ENCODE measurements at regions not wholly inside any gene's neighbourhood (a gene's known extent, or its start where the extent isn't known, plus 50 kb on each side); places are given as distances from the start of the nearest gene placed in this dataset.
A peak's percentile ranks its signal among the peaks of the same experiment; 100 is the strongest.
"Not testable (repeated sequence)": the region's sequence is repeated elsewhere in the genome, so short reads cannot be mapped to it uniquely, and the experiment has no call there.

GRCh38 chr12:97886511-97887176 lies 424.0 kb downstream of the RMST start:
- no CpG with 5 or more reads among the region's 4 CpGs for WGBS (ENCODE audit: insufficient coverage)
- Histone ChIP-seq H3K36me3 (ENCODE audit: control insufficient read depth, insufficient read depth, low read length) (no peaks in the 10 kb centered on the region), H3K4me1 (ENCODE audit: control insufficient read depth, insufficient read depth, low read length) (no peaks in the 10 kb centered on the region), H3K4me3 (ENCODE audit: low read depth, low read length) (no peak overlapping the region), H3K9me3 (ENCODE audit: control insufficient read depth, insufficient read depth, low read length) (no peaks in the 10 kb centered on the region), H3K27ac (ENCODE audit: low read depth, low read length) (no peak overlapping the region), H3K27me3 (ENCODE audit: control insufficient read depth, insufficient read depth, low read length) (no peaks in the 10 kb centered on the region)
- DNase-seq (ENCODE audit: low read depth in 4 of 6, low spot score in 6 of 6), result peak in 1 of 6 donors; percentile 90

- WGBS (ENCODE audit: insufficient coverage), result 34% methylated on average over 4 of the region's 6 CpGs
- H3K36me3 ChIP-seq (ENCODE audit: control insufficient read depth, insufficient read depth, low read length); H3K27ac ChIP-seq (ENCODE audit: low read depth, low read length); H3K4me3 ChIP-seq (ENCODE audit: low read depth, low read length); H3K4me1 ChIP-seq (ENCODE audit: control insufficient read depth, insufficient read depth, low read length); H3K9me3 ChIP-seq (ENCODE audit: control insufficient read depth, insufficient read depth, low read length); H3K27me3 ChIP-seq (ENCODE audit: control insufficient read depth, insufficient read depth, low read length); DNase-seq (ENCODE audit: low read depth in 4 of 6, low spot score in 6 of 6): not testable (repeated sequence)
These were observed 435.3 kb downstream of the RMST start for GRCh38 chr12:97897881-97898280.

GRCh38 chr12:97899529-97899928 lies 436.9 kb downstream of the RMST start:
- Histone ChIP-seq H3K27ac (ENCODE audit: low read depth, low read length) (no peak overlapping the region), H3K9me3 (ENCODE audit: control insufficient read depth, insufficient read depth, low read length) (no peaks in the 10 kb centered on the region), H3K27me3 (ENCODE audit: control insufficient read depth, insufficient read depth, low read length) (no peaks in the 10 kb centered on the region), H3K4me3 (ENCODE audit: low read depth, low read length) (no peak overlapping the region), H3K4me1 (ENCODE audit: control insufficient read depth, insufficient read depth, low read length) (no peaks in the 10 kb centered on the region), H3K36me3 (ENCODE audit: control insufficient read depth, insufficient read depth, low read length) (no peaks in the 10 kb centered on the region)
- no peak for DNase-seq (ENCODE audit: low read depth in 4 of 6, low spot score in 6 of 6)

GRCh38 chr12:97899956-97900355 lies 437.4 kb downstream of the RMST start:
- WGBS (ENCODE audit: insufficient coverage), result no CpG with 5 or more reads among the region's 1 CpG

GRCh38 chr12:97903356-97903755 lies 440.8 kb downstream of the RMST start:
- WGBS (ENCODE audit: insufficient coverage), result no CpG with 5 or more reads among the region's 4 CpGs
- Histone ChIP-seq H3K36me3 (ENCODE audit: control insufficient read depth, insufficient read depth, low read length) (no peaks in the 10 kb centered on the region), H3K4me1 (ENCODE audit: control insufficient read depth, insufficient read depth, low read length) (no peaks in the 10 kb centered on the region), H3K27me3 (ENCODE audit: control insufficient read depth, insufficient read depth, low read length) (no peaks in the 10 kb centered on the region), H3K4me3 (ENCODE audit: low read depth, low read length) (no peak overlapping the region), H3K9me3 (ENCODE audit: control insufficient read depth, insufficient read depth, low read length) (no peaks in the 10 kb centered on the region), H3K27ac (ENCODE audit: low read depth, low read length) (no peak overlapping the region)
- DNase-seq (ENCODE audit: low read depth in 4 of 6, low spot score in 6 of 6), result no peak

More at GRCh38 chr12:97899956-97900355, 437.4 kb downstream of the RMST start:
- Histone ChIP-seq H3K9me3 (ENCODE audit: control insufficient read depth, insufficient read depth, low read length) (no peaks in the 10 kb centered on the region), H3K27me3 (ENCODE audit: control insufficient read depth, insufficient read depth, low read length) (no peaks in the 10 kb centered on the region), H3K36me3 (ENCODE audit: control insufficient read depth, insufficient read depth, low read length) (no peaks in the 10 kb centered on the region), H3K4me3 (ENCODE audit: low read depth, low read length) (no peak overlapping the region), H3K4me1 (ENCODE audit: control insufficient read depth, insufficient read depth, low read length) (no peaks in the 10 kb centered on the region), H3K27ac (ENCODE audit: low read depth, low read length) (no peak overlapping the region)
- DNase-seq (ENCODE audit: low read depth in 4 of 6, low spot score in 6 of 6), result no peak

GRCh38 chr12:97907504-97907903 lies 444.9 kb downstream of the RMST start:
- no peaks in the 10 kb centered on the region for H3K4me1 ChIP-seq (ENCODE audit: control insufficient read depth, insufficient read depth, low read length)
- DNase-seq (ENCODE audit: low read depth in 4 of 6, low spot score in 6 of 6), result no peak
- H3K4me3 ChIP-seq (ENCODE audit: low read depth, low read length), result no peak overlapping the region
- H3K27ac ChIP-seq (ENCODE audit: low read depth, low read length), result no peak overlapping the region
- no peaks in the 10 kb centered on the region for H3K36me3 ChIP-seq (ENCODE audit: control insufficient read depth, insufficient read depth, low read length)
- H3K27me3 ChIP-seq (ENCODE audit: control insufficient read depth, insufficient read depth, low read length), result no peaks in the 10 kb centered on the region
- no peaks in the 10 kb centered on the region for H3K9me3 ChIP-seq (ENCODE audit: control insufficient read depth, insufficient read depth, low read length)

- no peaks in the 10 kb centered on the region for H3K36me3 ChIP-seq (ENCODE audit: control insufficient read depth, insufficient read depth, low read length)
- no peaks in the 10 kb centered on the region for H3K9me3 ChIP-seq (ENCODE audit: control insufficient read depth, insufficient read depth, low read length)
- no peak overlapping the region for H3K27ac ChIP-seq (ENCODE audit: low read depth, low read length)
- H3K4me1 ChIP-seq (ENCODE audit: control insufficient read depth, insufficient read depth, low read length), result no peaks in the 10 kb centered on the region
- no peak for DNase-seq (ENCODE audit: low read depth in 4 of 6, low spot score in 6 of 6)
- no peaks in the 10 kb centered on the region for H3K27me3 ChIP-seq (ENCODE audit: control insufficient read depth, insufficient read depth, low read length)
- no peak overlapping the region for H3K4me3 ChIP-seq (ENCODE audit: low read depth, low read length)
- WGBS (ENCODE audit: insufficient coverage), result 100% methylated on average over 1 of the region's 3 CpGs
These were observed 448.0 kb downstream of the RMST start for GRCh38 chr12:97910559-97910958.

- 84% methylated on average over 2 of the region's 2 CpGs for WGBS (ENCODE audit: insufficient coverage)
- no peak overlapping the region for H3K4me3 ChIP-seq (ENCODE audit: low read depth, low read length)
- H3K4me1 ChIP-seq (ENCODE audit: control insufficient read depth, insufficient read depth, low read length), result no peaks in the 10 kb centered on the region
- no peak for DNase-seq (ENCODE audit: low read depth in 4 of 6, low spot score in 6 of 6)
- no peaks in the 10 kb centered on the region for H3K27me3 ChIP-seq (ENCODE audit: control insufficient read depth, insufficient read depth, low read length)
- H3K9me3 ChIP-seq (ENCODE audit: control insufficient read depth, insufficient read depth, low read length), result no peaks in the 10 kb centered on the region
- no peak overlapping the region for H3K27ac ChIP-seq (ENCODE audit: low read depth, low read length)
- no peaks in the 10 kb centered on the region for H3K36me3 ChIP-seq (ENCODE audit: control insufficient read depth, insufficient read depth, low read length)
These were observed 450.3 kb downstream of the RMST start for GRCh38 chr12:97912943-97913342.

- no peaks in the 10 kb centered on the region for H3K9me3 ChIP-seq (ENCODE audit: control insufficient read depth, insufficient read depth, low read length)
- no peak overlapping the region for H3K27ac ChIP-seq (ENCODE audit: low read depth, low read length)
- 73% methylated on average over 1 of the region's 1 CpG for WGBS (ENCODE audit: insufficient coverage)
- H3K27me3 ChIP-seq (ENCODE audit: control insufficient read depth, insufficient read depth, low read length), result no peaks in the 10 kb centered on the region
- no peaks in the 10 kb centered on the region for H3K36me3 ChIP-seq (ENCODE audit: control insufficient read depth, insufficient read depth, low read length)
- no peaks in the 10 kb centered on the region for H3K4me1 ChIP-seq (ENCODE audit: control insufficient read depth, insufficient read depth, low read length)
- no peak overlapping the region for H3K4me3 ChIP-seq (ENCODE audit: low read depth, low read length)
- no peak for DNase-seq (ENCODE audit: low read depth in 4 of 6, low spot score in 6 of 6)
These were observed 459.5 kb downstream of the RMST start for GRCh38 chr12:97921979-97922722.

GRCh38 chr12:97923546-97923945 lies 460.9 kb downstream of the RMST start:
- Histone ChIP-seq H3K4me1 (ENCODE audit: control insufficient read depth, insufficient read depth, low read length) (no peaks in the 10 kb centered on the region), H3K9me3 (ENCODE audit: control insufficient read depth, insufficient read depth, low read length) (no peaks in the 10 kb centered on the region), H3K36me3 (ENCODE audit: control insufficient read depth, insufficient read depth, low read length) (no peaks in the 10 kb centered on the region), H3K27ac (ENCODE audit: low read depth, low read length) (no peak overlapping the region), H3K27me3 (ENCODE audit: control insufficient read depth, insufficient read depth, low read length) (no peaks in the 10 kb centered on the region), H3K4me3 (ENCODE audit: low read depth, low read length) (no peak overlapping the region)
- WGBS (ENCODE audit: insufficient coverage), result 67% methylated on average over 1 of the region's 2 CpGs
- no peak for DNase-seq (ENCODE audit: low read depth in 4 of 6, low spot score in 6 of 6)
